NT2/D1 (cell line): ENCODE measurements at regions not wholly inside any gene's neighbourhood (a gene's known extent, or its start where the extent isn't known, plus 50 kb on each side); places are given as distances from the start of the nearest gene placed in this dataset.

Experiments
- YY1 ChIP-seq: IDR thresholded peaks from 2 replicates; pipeline ENCODE4 v1.6.1; 2011; ENCODE audit not compliant: insufficient read length, insufficient read depth
- ZNF274 ChIP-seq: IDR thresholded peaks from 2 replicates; pipeline ENCODE4 v1.6.1; 2011; ENCODE audit warnings: mild to moderate bottlenecking, low read depth, low read length

GRCh38 chr1:58166417-58166816 lies 380.1 kb downstream of the OMA1 start:
- TF ChIP-seq YY1 (no peak), ZNF274 (no peak)
